ENCODE measurements at regions not wholly inside any gene's neighbourhood (a gene's known extent, or its start where the extent isn't known, plus 50 kb on each side); places are given as distances from the start of the nearest gene placed in this dataset.
A peak's percentile ranks its signal among the peaks of the same experiment; 100 is the strongest.
"Not testable (repeated sequence)": the region's sequence is repeated elsewhere in the genome, so short reads cannot be mapped to it uniquely, and the experiment has no call there.

DNA sequence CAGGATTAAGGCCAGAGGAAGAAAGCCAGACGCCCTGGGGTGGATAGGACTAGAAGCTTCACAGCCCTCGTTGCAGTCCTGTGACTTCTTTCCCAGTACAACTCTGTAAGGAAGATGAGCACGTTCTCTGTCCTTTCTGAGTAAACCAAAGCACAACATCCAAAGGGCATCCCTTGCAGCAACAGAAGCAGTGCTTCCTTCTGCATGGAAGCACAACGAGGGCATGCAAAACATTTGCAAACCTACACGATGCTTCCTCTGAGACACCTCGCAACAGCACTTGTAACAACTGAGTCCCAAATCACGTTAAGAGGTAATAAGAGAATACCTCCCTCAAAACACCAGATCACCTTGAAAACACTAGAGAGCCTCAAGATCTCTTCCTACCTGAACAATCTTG is 335.7 kb upstream of the RASGEF1B start:
- no peak for DNase-seq

GRCh38 chr4:81806485-81806884 is 334.8 kb upstream of the RASGEF1B start:
- DNase-seq, result no peak

GRCh38 chr4:81804849-81805248 is 333.1 kb upstream of the RASGEF1B start:
- no peak for DNase-seq

GRCh38 chr4:81802285-81802846 is 330.7 kb upstream of the RASGEF1B start:
- DNase-seq, result no peak

DNA sequence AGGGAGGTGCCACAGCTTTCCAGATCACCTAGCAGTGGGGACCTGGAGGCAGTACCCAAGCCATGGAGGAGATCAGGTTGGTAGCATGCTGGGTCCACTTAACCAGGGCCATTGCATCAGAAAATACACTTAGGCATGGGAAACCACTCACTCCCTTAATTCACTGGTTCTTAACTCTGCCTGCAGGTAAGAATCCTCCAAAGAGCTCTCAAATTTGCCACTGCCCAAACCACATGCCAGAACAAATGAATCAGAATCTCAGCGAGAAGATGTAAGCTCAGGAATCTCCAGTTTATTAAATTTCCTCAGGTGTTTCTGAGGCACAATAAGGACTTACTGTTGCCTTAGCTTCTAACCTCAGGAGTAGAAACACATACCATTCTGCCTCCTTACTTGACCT is 327.7 kb upstream of the RASGEF1B start:
- DNase-seq, result no peak

- no peak for DNase-seq
These were observed 325.3 kb upstream of the RASGEF1B start for GRCh38 chr4:81796790-81797528.

DNA sequence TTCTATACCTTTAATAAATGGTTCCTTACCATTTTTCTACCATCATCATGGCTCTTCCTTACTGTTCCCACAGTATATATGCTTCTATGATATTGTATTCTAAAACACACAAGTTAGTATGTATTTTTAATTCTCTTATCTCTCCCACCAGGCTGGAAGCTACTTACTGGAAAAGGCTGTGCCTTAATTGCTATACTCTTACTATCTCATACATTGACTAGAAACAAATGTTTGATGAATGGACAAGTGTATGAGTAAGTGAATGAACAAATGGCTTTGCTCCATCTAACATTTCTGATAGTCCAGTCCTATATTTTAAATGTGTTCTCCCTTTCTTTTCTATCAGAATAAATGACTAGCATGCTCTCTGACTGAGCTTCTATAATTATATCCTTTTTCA is 320.8 kb upstream of the RASGEF1B start:
- no peak for DNase-seq

DNA sequence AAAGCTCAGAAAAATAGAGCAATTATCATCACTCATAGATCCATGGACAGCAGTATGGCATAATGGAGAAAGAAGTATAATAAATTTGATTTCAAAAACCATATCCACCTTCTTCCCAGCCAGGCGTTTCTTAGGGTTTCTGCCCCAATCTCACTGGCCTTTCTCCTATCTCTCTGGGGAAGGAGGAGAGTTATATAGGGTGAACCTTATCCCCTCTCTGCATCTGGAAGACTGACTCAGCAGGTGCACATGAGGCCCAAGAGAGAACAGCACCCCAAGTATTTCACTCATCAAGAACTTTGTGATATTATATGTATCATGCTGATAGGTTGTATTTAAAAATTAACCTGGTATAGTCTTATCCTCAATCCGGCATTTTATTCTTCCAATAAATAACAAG is 318.8 kb upstream of the RASGEF1B start:
- no peak for DNase-seq

GRCh38 chr4:81789741-81790399 is 318.2 kb upstream of the RASGEF1B start:
- no peak for DNase-seq

DNA sequence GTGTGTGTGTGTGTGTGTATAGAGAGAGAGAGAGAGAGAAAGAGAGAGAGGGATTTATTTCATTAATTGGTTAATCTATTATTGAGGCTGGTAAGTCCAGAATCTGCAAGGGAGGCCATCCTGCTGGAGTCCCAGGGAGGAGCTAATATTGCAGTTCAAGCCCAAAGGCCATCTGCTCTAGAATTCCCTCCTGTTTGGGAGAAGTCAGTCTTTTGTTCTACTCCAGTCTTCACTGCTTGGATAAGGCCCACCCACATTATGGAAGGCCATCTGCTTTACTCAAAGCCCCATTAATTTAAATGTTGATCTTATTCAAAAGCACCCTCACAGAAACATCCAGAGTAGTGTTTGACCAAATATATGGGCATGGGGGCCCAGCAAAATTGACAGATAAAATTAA is 317.5 kb upstream of the RASGEF1B start:
- no peak for DNase-seq

- no peak for DNase-seq
These were observed 315.1 kb upstream of the RASGEF1B start for GRCh38 chr4:81786766-81787165.

DNA sequence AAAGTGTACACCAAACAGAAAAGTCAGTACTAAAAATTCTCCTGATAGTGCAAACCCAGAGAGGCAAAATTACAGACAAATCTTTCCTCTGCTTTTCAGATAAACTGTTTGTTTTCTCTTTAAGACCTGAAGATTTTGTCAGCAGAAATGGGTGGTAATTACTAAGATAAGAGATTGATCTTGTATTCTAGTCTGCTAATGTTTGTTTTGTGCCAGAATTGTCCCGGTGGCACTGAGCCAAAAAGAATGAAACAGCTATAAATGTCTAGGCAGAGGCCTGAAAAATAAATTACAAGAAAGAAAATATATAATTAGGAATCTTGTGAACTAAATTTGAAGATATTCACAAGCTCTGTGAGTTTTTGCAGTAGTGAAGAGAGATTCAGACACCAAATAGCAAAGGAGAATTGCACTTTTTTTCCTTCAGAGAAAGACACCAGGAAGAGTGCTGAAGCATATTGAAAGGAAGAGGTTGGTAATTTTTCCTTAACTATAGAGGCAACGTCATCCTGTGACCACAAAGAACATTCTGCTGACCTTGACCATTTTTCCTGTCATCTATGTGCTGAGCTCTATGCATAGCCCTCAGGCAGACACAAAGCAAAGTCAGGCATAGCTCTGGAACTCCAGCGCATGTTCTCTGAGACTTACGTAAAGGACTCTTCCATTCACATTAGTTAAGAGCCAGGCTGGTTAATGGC is 314.5 kb upstream of the RASGEF1B start:
- DNase-seq, result peak; percentile 2

- DNase-seq, result no peak
These were observed 313.6 kb upstream of the RASGEF1B start for GRCh38 chr4:81785338-81785737.

DNA sequence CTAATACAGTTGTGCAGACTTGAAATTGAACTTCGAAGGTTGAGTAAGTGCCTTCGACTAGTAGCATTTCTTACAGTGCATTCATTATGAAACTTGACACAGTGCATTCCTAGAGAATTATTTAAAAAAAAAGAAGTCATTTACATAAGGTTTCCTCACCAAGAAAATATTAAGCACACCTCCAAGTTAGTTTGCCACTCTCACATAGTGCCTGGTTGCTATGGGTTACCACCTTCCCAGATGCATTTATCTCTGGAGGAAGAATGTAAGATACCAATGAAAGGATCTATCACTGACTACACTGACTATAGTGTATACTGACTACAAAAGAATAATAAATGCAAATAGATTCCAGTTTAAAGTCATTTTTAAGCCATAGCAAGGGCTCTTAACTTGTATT is 311.9 kb upstream of the RASGEF1B start:
- DNase-seq, result no peak

DNA sequence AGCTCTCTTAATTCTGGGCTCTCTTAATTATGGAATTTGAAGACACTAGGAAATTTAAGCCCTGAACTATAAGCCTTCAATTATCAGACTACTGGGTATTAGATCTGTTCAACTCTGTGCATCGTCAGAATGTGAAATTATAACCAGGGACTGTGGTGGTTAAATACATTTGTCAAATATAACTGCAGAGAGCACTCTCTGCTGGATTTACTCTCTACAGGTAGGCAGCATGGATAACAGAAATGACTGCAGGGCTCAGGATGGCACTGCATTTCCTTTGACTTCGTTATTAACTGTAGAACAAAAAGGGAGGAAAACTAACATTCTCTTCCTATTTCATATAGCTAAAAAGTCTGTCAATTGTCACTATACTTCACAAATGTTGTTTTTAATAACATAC is 310.1 kb upstream of the RASGEF1B start:
- DNase-seq, result no peak

DNA sequence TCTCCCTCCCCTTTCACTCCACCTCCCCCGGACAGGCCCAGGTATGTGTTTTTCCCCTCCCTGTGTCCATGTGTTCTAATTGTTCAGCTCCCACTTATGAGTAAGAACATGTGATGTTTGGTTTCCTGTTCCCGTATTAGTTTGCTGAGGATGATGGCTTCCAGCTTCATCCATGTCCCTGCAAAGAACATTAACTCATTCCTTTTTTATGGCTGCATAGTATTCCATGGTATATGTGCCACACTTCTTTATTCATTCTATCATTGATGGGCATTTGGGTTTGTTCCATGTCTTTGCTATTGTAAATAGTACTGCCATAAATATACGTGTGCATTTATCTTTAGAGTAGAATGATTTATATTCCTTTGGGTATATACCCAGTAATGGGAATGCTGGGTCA is 306.0 kb upstream of the RASGEF1B start:
- not testable (repeated sequence) for DNase-seq

DNA sequence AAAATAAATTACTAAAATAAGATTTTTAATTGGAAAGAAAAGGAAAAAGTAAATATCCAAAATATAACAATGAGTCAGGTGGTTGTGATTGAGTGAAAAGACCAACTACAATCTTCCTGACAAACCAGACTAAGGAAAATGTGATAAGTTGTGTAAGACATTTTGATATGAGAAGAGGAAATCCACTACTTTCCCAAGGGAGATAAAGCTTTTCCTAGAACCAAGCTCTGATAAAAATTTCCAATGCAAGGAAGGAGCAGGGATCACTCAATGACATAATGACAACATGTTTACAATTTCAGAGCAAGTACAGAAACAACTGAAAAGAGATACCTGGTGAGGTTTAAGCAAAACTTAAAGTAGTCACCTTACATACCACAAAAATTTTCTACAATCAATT is 305.1 kb upstream of the RASGEF1B start:
- DNase-seq, result no peak

GRCh38 chr4:81773557-81773956 is 301.9 kb upstream of the RASGEF1B start:
- no peak for DNase-seq

GRCh38 chr4:81771721-81772120 is 300.0 kb upstream of the RASGEF1B start:
- no peak for DNase-seq

DNA sequence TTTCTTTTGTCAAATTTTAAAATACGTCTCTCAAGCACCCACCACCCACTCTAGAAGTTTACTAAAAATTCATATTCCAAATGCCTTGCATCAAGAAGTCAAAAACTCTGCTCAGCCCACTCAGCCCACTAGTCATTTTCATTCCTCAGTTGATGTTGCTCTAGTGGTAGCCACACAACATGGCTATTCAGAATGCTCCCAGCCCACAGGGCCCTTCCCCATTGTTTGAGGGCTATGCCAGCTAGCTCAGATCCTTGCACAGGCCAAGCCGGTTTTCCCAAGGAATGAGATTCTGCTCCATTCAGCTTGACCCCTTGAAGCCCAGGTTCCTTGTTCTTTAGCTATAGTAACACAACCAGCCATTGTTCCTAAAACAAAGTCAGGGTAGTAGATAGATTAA is 297.5 kb upstream of the RASGEF1B start:
- no peak for DNase-seq

- DNase-seq, result no peak
These were observed 287.0 kb upstream of the RASGEF1B start for GRCh38 chr4:81758574-81759264.

- DNase-seq, result no peak
These were observed 286.0 kb upstream of the RASGEF1B start for GRCh38 chr4:81757691-81758090.

GRCh38 chr4:81756973-81757372 is 285.3 kb upstream of the RASGEF1B start:
- no peak for DNase-seq

Measured in fibroblast of skin of abdomen (primary cell).